MM.1S (cell line): ENCODE measurements at regions not wholly inside any gene's neighbourhood (a gene's known extent, or its start where the extent isn't known, plus 50 kb on each side); places are given as distances from the start of the nearest gene placed in this dataset.

Source experiments
- DNase-seq: peaks from one replicate; pipeline ENCODE4 v3.0.0-alpha.2; 2015
- H2AFZ ChIP-seq: fragments of 300-600 bp; sonication (generic); 2 replicates; pipeline ENCODE4 v1.6.0; 2016; ENCODE audit warnings: antibody characterized with exemption, low read length
- H3F3A ChIP-seq: fragments of 300-600 bp; sonication (generic); 2 replicates; pipeline ENCODE4 v1.6.1; 2016; ENCODE audit warnings: mild to moderate bottlenecking, antibody characterized with exemption, low read length, moderate library complexity, mixed read lengths; ENCODE audit not compliant: insufficient read depth
- H3K27ac ChIP-seq: fragments of 300-600 bp; sonication (generic); 2 replicates; pipeline ENCODE4 v1.5.1; 2016; ENCODE audit warnings: mild to moderate bottlenecking, low read length
- H3K27me3 ChIP-seq: fragments of 300-600 bp; sonication (generic); replicated peaks from 2 replicates; pipeline ENCODE4 v1.6.0; 2016; ENCODE audit warnings: low read length; ENCODE audit not compliant: insufficient read depth
- H3K36me3 ChIP-seq: fragments of 300-600 bp; sonication (generic); replicated peaks from 2 replicates; pipeline ENCODE4 v1.6.1; 2016; ENCODE audit warnings: mild to moderate bottlenecking, low read length, mixed read lengths; ENCODE audit not compliant: insufficient read depth
- H3K4me1 ChIP-seq: fragments of 300-600 bp; sonication (generic); 2 replicates; pipeline ENCODE4 v1.6.1; 2016; ENCODE audit warnings: low read length, mixed read lengths
- H3K4me2 ChIP-seq: fragments of 300-600 bp; sonication (generic); 2 replicates; pipeline ENCODE4 v1.6.0; 2016; ENCODE audit warnings: low read depth, low read length
- H3K4me3 ChIP-seq: fragments of 300-600 bp; sonication (generic); 2 replicates; pipeline ENCODE4 v1.5.1; 2016; ENCODE audit warnings: low read length, mixed read lengths
- H3K79me2 ChIP-seq: fragments of 300-600 bp; sonication (generic); 2 replicates; pipeline ENCODE4 v1.6.1; 2016; ENCODE audit warnings: mixed run types, low read length, mixed read lengths
- H3K9ac ChIP-seq: fragments of 300-600 bp; sonication (generic); 2 replicates; pipeline ENCODE4 v1.6.1; 2016; ENCODE audit warnings: low read length, mixed read lengths
- H3K9me2 ChIP-seq: fragments of 300-600 bp; sonication (generic); replicated peaks from 2 replicates; pipeline ENCODE4 v1.6.1; 2016; ENCODE audit warnings: mild to moderate bottlenecking, low read length, mixed read lengths; ENCODE audit not compliant: insufficient read depth
- H3K9me3 ChIP-seq: fragments of 300-600 bp; sonication (generic); replicated peaks from 2 replicates; pipeline ENCODE4 v1.6.1; 2016; ENCODE audit warnings: mild to moderate bottlenecking, low read length, mixed read lengths; ENCODE audit not compliant: insufficient read depth
- H4K20me1 ChIP-seq: fragments of 300-600 bp; sonication (generic); 2 replicates; pipeline ENCODE4 v1.6.1; 2016; ENCODE audit warnings: mild to moderate bottlenecking, low read length, moderate library complexity, mixed read lengths; ENCODE audit not compliant: insufficient read depth
- CTCF ChIP-seq: fragments of 300-600 bp; sonication (generic); IDR thresholded peaks from 2 replicates; pipeline ENCODE4 v1.5.1; 2016; ENCODE audit warnings: antibody characterized with exemption, low read length, mixed read lengths
- EZH2 ChIP-seq: fragments of 300-600 bp; sonication (generic); optimal IDR thresholded peaks from 2 replicates; pipeline ENCODE3; 2017; ENCODE audit warnings: low read depth, mild to moderate bottlenecking, antibody characterized with exemption, low read length, mixed read lengths
- EZH2phosphoT487 ChIP-seq: fragments of 300-600 bp; sonication (generic); IDR thresholded peaks from 2 replicates; pipeline ENCODE4 v1.6.1; 2018; ENCODE audit warnings: antibody characterized with exemption, low read length

- no peaks in the 10 kb centered on the region for H3K27me3 ChIP-seq
- no peak overlapping the region for H3K27ac ChIP-seq
- H3K9me2 ChIP-seq: no peaks in the 10 kb centered on the region
- no peak for DNase-seq
- TF ChIP-seq EZH2: no peak
- TF ChIP-seq EZH2phosphoT487: no peak
- TF ChIP-seq CTCF: no peak
- no peaks in the 10 kb centered on the region for H3F3A ChIP-seq
- H3K4me2 ChIP-seq: no peak overlapping the region
- no peaks in the 10 kb centered on the region for H3K4me1 ChIP-seq
- H3K9ac ChIP-seq: no peak overlapping the region
- no peaks in the 10 kb centered on the region for H3K79me2 ChIP-seq
- no peaks in the 10 kb centered on the region for H3K9me3 ChIP-seq
- no peak overlapping the region for H3K4me3 ChIP-seq
- no peak overlapping the region for H2AFZ ChIP-seq
- no peaks in the 10 kb centered on the region for H4K20me1 ChIP-seq
- no peaks in the 10 kb centered on the region for H3K36me3 ChIP-seq
Measured at GRCh38 chr14:85438001-85438400, 91.9 kb upstream of the FLRT2 start.

GRCh38 chr14:85438481-85438942 is 91.4 kb upstream of the FLRT2 start:
- Histone ChIP-seq H3K4me3 (no peak overlapping the region), H3K9me2 (no peaks in the 10 kb centered on the region), H3K4me1 (no peaks in the 10 kb centered on the region), H3K4me2 (no peak overlapping the region), H3K27ac (no peak overlapping the region), H3F3A (no peaks in the 10 kb centered on the region), H3K79me2 (no peaks in the 10 kb centered on the region), H3K9ac (no peak overlapping the region), H3K27me3 (no peaks in the 10 kb centered on the region), H2AFZ (no peak overlapping the region), H3K9me3 (no peaks in the 10 kb centered on the region), H3K36me3 (no peaks in the 10 kb centered on the region), H4K20me1 (no peaks in the 10 kb centered on the region)
- no peak for DNase-seq
- TF ChIP-seq CTCF: no peak
- no peak for TF ChIP-seq EZH2
- TF ChIP-seq EZH2phosphoT487: no peak

- Histone ChIP-seq H3K36me3 (no peaks in the 10 kb centered on the region), H2AFZ (no peak overlapping the region), H3K27ac (no peak overlapping the region), H3K4me3 (no peak overlapping the region), H3F3A (no peaks in the 10 kb centered on the region), H3K79me2 (no peaks in the 10 kb centered on the region), H4K20me1 (no peaks in the 10 kb centered on the region), H3K9ac (no peak overlapping the region), H3K27me3 (no peaks in the 10 kb centered on the region), H3K4me2 (no peak overlapping the region), H3K9me2 (no peaks in the 10 kb centered on the region), H3K9me3 (no peaks in the 10 kb centered on the region), H3K4me1 (no peaks in the 10 kb centered on the region)
- TF ChIP-seq EZH2phosphoT487 (no peak), CTCF (no peak), EZH2 (no peak)
- DNase-seq: no peak
Measured at GRCh38 chr14:85439696-85440328, 90.1 kb upstream of the FLRT2 start.
